Neutrophil (primary cell): ENCODE measurements at regions not wholly inside any gene's neighbourhood (a gene's known extent, or its start where the extent isn't known, plus 50 kb on each side); places are given as distances from the start of the nearest gene placed in this dataset.

Source experiments
- H3K27ac ChIP-seq: fragments of 200-600 bp; sonication (generic); 2 replicates; pipeline ENCODE4 v1.5.1; 2016; ENCODE audit warnings: mild to moderate bottlenecking, moderate library complexity
- H3K27me3 ChIP-seq: fragments of 200-600 bp; sonication (generic); 2 replicates; pipeline ENCODE4 v1.6.0; 2016; ENCODE audit warnings: mild to moderate bottlenecking
- H3K36me3 ChIP-seq: fragments of 200-600 bp; sonication (generic); 2 replicates; pipeline ENCODE4 v1.5.1; 2017
- H3K4me1 ChIP-seq, 2 experiments: fragments of 200-600 bp in 1 of 2; sonication (generic) in 1 of 2; 1 replicate in 1 of 2; 2 replicates in 1 of 2; pipeline versions ENCODE4 v1.5.1 to v1.6.1; 2013 to 2016; ENCODE audit warnings: low read depth in 1 of 2, low read length in 1 of 2, mild to moderate bottlenecking in 1 of 2, moderate library complexity in 1 of 2; ENCODE audit not compliant: control insufficient read depth in 1 of 2, insufficient read depth in 1 of 2
- H3K4me3 ChIP-seq, 2 experiments: fragments of 200-600 bp in 1 of 2; sonication (generic) in 1 of 2; 1 replicate in 1 of 2; 2 replicates in 1 of 2; pipeline ENCODE4 v1.5.1; 2013 to 2016; ENCODE audit warnings: low read depth in 1 of 2, low read length in 1 of 2, mild to moderate bottlenecking in 1 of 2, moderate library complexity in 1 of 2
- H3K9me3 ChIP-seq: fragments of 200-600 bp; sonication (generic); 2 replicates; pipeline ENCODE4 v1.5.1; 2016
- CTCF ChIP-seq: fragments of 200-600 bp; sonication (generic); IDR thresholded peaks from 2 replicates; pipeline ENCODE4 v1.5.1; 2016; ENCODE audit warnings: antibody characterized with exemption

GRCh38 chr3:187567021-187567420, 103.2 kb downstream of the SST start:
- Histone ChIP-seq H3K9me3 (no peaks in the 10 kb centered on the region), H3K27ac (no peak overlapping the region), H3K4me1 (no peaks in the 10 kb centered on the region), H3K4me3 (no peak overlapping the region), H3K27me3 (no peaks in the 10 kb centered on the region), H3K36me3 (no peaks in the 10 kb centered on the region)
- TF ChIP-seq CTCF: no peak

DNA sequence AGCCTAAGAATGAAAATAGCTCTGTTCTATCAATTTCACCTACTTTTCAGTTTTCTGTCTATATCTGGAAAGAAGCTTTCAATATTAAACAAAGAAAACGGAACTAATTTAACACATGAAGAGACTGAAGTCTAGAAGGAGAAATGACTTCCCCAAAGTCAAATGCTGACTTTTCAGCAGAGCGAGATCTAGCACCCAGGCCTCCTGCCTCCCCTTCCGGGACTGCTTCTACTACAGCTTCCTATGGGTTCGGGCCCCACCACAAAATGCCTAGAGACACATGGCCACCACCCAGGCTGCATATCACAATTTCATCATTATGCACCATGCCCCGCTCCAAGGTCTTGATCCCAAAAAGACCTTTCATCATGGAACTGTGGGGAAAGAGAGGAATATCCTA, 104.5 kb downstream of the SST start:
- Histone ChIP-seq H3K4me3 (no peak overlapping the region), H3K4me1 (no peaks in the 10 kb centered on the region)
- no peak for TF ChIP-seq CTCF

DNA sequence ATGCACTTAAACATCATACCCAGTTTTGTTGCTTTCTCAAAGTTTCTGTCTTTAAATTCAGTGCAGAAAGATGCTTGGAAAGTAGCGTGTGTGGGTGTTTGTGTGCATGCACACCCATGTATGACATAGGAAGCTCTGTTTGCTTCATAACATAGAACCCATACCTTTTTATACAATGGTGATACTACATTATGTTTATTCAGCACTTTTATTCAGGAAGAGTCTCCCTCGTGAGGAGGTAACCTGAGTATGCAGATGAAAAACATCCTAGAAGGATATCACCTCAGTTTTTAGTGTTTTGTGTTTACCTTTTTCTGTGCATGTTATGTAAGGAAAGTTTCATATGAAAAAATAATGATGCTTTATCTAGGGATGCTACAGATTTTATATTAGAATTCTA, 111.2 kb downstream of the SST start:
- Histone ChIP-seq H3K9me3 (no peaks in the 10 kb centered on the region), H3K27me3 (no peaks in the 10 kb centered on the region), H3K27ac (no peak overlapping the region), H3K4me3 (no peak overlapping the region), H3K4me1 (no peaks in the 10 kb centered on the region), H3K36me3 (no peaks in the 10 kb centered on the region)
- no peak for TF ChIP-seq CTCF

More for the DNA sequence above, 104.5 kb downstream of the SST start:
- Histone ChIP-seq H3K27me3 (no peaks in the 10 kb centered on the region), H3K27ac (no peak overlapping the region), H3K9me3 (no peaks in the 10 kb centered on the region), H3K36me3 (no peaks in the 10 kb centered on the region)

DNA sequence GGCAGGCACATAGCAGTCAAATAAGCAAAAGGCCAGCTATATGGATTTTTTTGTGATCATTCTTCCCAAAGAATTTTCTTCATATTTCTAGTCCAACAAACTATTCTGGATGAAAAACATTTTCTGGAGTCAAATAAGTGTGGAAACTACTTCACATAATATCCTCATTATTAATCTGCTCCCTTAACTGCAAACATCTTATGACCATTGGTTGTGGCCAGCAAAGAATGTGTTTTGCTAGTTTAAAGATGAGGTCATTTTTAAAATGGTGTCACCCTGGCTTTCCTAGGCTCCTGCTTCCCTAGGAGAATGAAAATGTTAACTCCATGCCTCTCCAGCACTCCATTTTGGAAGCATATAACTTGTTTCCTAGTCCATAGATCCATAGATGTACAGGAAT, 118.8 kb downstream of the SST start:
- Histone ChIP-seq H3K36me3 (no peaks in the 10 kb centered on the region), H3K27ac (no peak overlapping the region), H3K4me3 (no peak overlapping the region), H3K9me3 (no peaks in the 10 kb centered on the region), H3K4me1 (no peaks in the 10 kb centered on the region), H3K27me3 (peaks cover 3% of the 10 kb centered on the region)
- no peak for TF ChIP-seq CTCF

- H3K27me3 ChIP-seq: peaks cover 3% of the 10 kb centered on the region
- no peak overlapping the region for H3K27ac ChIP-seq
- no peaks in the 10 kb centered on the region for H3K4me1 ChIP-seq
- no peaks in the 10 kb centered on the region for H3K9me3 ChIP-seq
- no peak for TF ChIP-seq CTCF
- H3K4me3 ChIP-seq: no peak overlapping the region
- no peaks in the 10 kb centered on the region for H3K36me3 ChIP-seq
Measured at GRCh38 chr3:187550446-187550845, 119.7 kb downstream of the SST start.

- H3K27me3 ChIP-seq: peaks cover 3% of the 10 kb centered on the region
Measured at GRCh38 chr3:187545366-187545765, 124.8 kb downstream of the SST start.

More at GRCh38 chr3:187545366-187545765, 124.8 kb downstream of the SST start:
- Histone ChIP-seq H3K27ac (no peak overlapping the region), H3K9me3 (no peaks in the 10 kb centered on the region), H3K4me1 (no peaks in the 10 kb centered on the region), H3K36me3 (no peaks in the 10 kb centered on the region), H3K4me3 (no peak overlapping the region)
- no peak for TF ChIP-seq CTCF
